ENCODE measurements at regions not wholly inside any gene's neighbourhood (a gene's known extent, or its start where the extent isn't known, plus 50 kb on each side); places are given as distances from the start of the nearest gene placed in this dataset.

DNA sequence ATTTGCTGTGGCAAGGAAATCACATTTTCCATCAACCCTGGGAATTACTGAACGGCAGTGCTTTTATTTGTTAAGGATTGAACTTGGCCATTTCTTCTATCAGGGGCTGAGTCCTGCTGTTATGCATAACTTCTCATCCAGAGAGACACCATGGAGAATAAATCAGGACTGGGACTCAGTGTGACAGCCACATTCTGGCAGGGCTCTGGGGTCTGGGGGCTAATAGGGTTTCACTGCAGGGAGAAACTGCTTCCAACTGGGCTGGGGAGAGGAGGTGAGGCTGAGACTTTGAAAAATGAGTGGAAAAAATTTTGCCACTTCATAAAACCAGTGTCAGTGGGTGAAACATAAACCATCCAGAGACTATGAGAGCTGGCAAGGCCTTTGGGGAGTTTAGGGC lies 95.7 kb upstream of the ALDH1B1 start:
- no peak for TF ChIP-seq CTCF (conservative IDR thresholded peaks at IDR 0.05)
- Histone ChIP-seq H4K5ac (ENCODE audit: insufficient read length, low read depth, low read length) (no peak overlapping the region), H2BK5ac (ENCODE audit: insufficient read length, low read length) (no peak overlapping the region), H3K27me3 (ENCODE audit: insufficient read depth, low read length) (no peaks in the 10 kb centered on the region), H3K79me1 (ENCODE audit: insufficient read depth, low read depth, low read length, poor library complexity, severe bottlenecking) (no peaks in the 10 kb centered on the region), H2AFZ (ENCODE audit: low read length) (no peak overlapping the region), H3K27ac (ENCODE audit: insufficient read length, low read depth, low read length) (no peak overlapping the region), H3K56ac (ENCODE audit: insufficient read length, low read depth, low read length) (no peak overlapping the region), H2BK20ac (ENCODE audit: low read depth, low read length, poor library complexity, severe bottlenecking) (no peak overlapping the region), H3K23me2 (ENCODE audit: insufficient read length, low read depth, low read length, poor library complexity, severe bottlenecking) (no peaks in the 10 kb centered on the region), H3K4ac (ENCODE audit: low read depth, low read length) (no peak overlapping the region), H2BK15ac (ENCODE audit: low read depth, low read length) (no peak overlapping the region), H2AK5ac (ENCODE audit: insufficient read length, low read length) (no peak overlapping the region), H3K18ac (ENCODE audit: insufficient read length, low read depth, low read length) (no peak overlapping the region), H3K4me1 (ENCODE audit: insufficient read depth, low read length) (no peaks in the 10 kb centered on the region), H3T11ph (ENCODE audit: low read length) (no peak overlapping the region), H3K9ac (ENCODE audit: extremely low read depth, insufficient read length, low read length) (no peak overlapping the region), H3K79me2 (ENCODE audit: insufficient read depth, low read length) (no peaks in the 10 kb centered on the region), H4K20me1 (ENCODE audit: control insufficient read depth, insufficient read depth, insufficient read length) (no peaks in the 10 kb centered on the region), H2BK120ac (ENCODE audit: low read depth, low read length, poor library complexity, severe bottlenecking) (no peak overlapping the region), H3K4me2 (ENCODE audit: insufficient read depth, insufficient read length, low read length) (no peak overlapping the region), H4K91ac (ENCODE audit: insufficient read length, low read depth, low read length) (no peak overlapping the region), H2BK12ac (ENCODE audit: insufficient read length, low read depth, low read length) (no peak overlapping the region), H3K9me3 (ENCODE audit: control insufficient read depth, low read depth, low read length) (no peaks in the 10 kb centered on the region), H3K14ac (ENCODE audit: insufficient read depth, low read length) (no peak overlapping the region), H4K8ac (replicated peaks; ENCODE audit: insufficient read length, low read depth, low read length) (no peak overlapping the region), H3K23ac (ENCODE audit: insufficient read length, low read depth, low read length) (no peak overlapping the region)
- H3K27me3 Mint-ChIP-seq (ENCODE audit: low read depth) = peaks cover 52% of the 10 kb centered on the region
- no peaks in the 10 kb centered on the region for H3K36me3 Mint-ChIP-seq (ENCODE audit: insufficient read depth in 1 of 3, low read depth in 3 of 3)
- H3K4me1 Mint-ChIP-seq = peaks cover 8 to 10% of the 10 kb centered on the region in 2 experiments
- DNase-seq = no peak
- H3K4me3 Mint-ChIP-seq = no peak overlapping the region
- H3K27ac Mint-ChIP-seq = no peak overlapping the region
- WGBS (ENCODE audit: extremely low coverage, insufficient read length, low lambda C conversion rate) = no CpG with 5 or more reads among the region's 1 CpG
- H3K9me3 Mint-ChIP-seq = no peaks in the 10 kb centered on the region

All from H9 (cell line).